Fibroblast of lung (primary cell): ENCODE measurements at regions not wholly inside any gene's neighbourhood (a gene's known extent, or its start where the extent isn't known, plus 50 kb on each side); places are given as distances from the start of the nearest gene placed in this dataset.

Experiments used
- CTCF ChIP-seq, 2 donors: IDR thresholded peaks in 1 of 2; conservative IDR thresholded peaks in 1 of 2; 1 replicate in 1 of 2; 2 replicates in 1 of 2; pipeline ENCODE4 v1.5.1; 2011 to 2012; ENCODE audit warnings: low read length in 2 of 2, control low read depth in 1 of 2, inconsistent platforms in 1 of 2, low read depth in 1 of 2, mild to moderate bottlenecking in 1 of 2
- EZH2 ChIP-seq: IDR thresholded peaks from 2 replicates; pipeline ENCODE4 v1.5.1; 2012; ENCODE audit warnings: low read length, control low read depth, mild to moderate bottlenecking; ENCODE audit errors: missing control alignments

- TF ChIP-seq CTCF (conservative IDR thresholded peaks at IDR 0.05 in 1 of 2, IDR thresholded peaks at IDR 0.05 in 1 of 2; ENCODE audit: low read depth in 1 of 2, low read length in 2 of 2) (no peak), EZH2 (no peak)
Measured at GRCh38 chr4:46581677-46582076, 191.7 kb upstream of the GABRA2 start.
